HG02852 (cell line): ENCODE measurements at regions not wholly inside any gene's neighbourhood (a gene's known extent, or its start where the extent isn't known, plus 50 kb on each side); places are given as distances from the start of the nearest gene placed in this dataset.

Source experiments
- ATAC-seq: cut with Tn5 transposase; IDR thresholded peaks from one replicate; pipeline ENCODE4 v1.9.1; 2021; ENCODE audit warnings: mild to moderate bottlenecking, moderate library complexity; ENCODE audit not compliant: unreplicated experiment

DNA sequence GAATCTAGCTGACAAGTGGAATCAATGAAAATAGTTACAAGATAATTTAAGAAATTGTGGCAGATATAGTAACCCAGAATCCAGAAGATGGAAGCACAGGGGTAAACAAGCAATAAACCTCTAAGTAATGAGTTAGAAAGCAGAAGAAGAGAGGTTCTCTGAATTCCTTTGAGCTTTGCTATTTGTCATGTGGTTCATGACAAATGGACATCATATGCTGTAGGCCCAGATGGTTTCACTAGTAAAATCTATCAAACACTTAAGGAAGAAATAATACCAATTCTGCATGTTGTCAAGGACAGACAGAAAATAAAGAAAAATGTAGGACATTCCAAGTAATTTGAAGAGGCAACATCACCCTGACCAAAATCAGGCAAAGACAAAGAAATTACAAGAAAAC, 480.8 kb upstream of the INTU start:
- ATAC-seq: no peak

DNA sequence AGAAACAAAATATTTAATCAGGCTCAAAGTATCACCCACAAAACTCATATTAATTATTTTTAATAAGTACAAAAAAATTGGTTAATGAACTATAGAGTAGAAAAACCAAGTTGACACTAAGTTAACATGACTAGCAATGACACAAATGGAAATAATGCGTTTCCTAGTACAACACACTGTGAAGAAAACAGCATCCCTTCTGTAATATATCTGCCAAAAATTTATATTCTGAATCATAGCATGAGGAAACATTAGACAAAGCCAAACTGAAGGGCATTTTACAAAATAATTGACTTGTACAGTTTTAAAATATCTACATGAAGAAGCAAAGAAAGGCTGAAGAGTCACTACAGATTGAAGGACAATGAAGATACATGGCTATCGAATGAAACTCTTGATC, 477.6 kb upstream of the INTU start:
- no peak for ATAC-seq

DNA sequence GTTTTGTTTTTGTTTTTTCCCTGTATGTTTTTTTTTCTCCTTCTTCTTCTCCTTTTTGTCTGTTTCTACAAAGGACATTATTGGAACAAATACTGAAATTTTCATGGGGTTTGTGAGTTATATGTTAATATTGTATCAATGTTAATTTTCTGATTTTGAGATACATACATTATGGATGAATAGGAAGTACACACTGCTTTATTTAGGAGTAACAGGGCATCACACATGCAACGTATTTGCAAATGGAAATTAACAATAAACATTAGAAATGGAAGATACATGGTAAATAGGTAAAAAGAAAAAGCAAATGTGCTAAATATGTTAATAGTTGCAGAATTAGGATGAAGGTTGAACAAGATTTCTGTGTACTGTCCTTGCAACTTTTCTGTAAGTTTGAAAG, 477.2 kb upstream of the INTU start:
- ATAC-seq: no peak

DNA sequence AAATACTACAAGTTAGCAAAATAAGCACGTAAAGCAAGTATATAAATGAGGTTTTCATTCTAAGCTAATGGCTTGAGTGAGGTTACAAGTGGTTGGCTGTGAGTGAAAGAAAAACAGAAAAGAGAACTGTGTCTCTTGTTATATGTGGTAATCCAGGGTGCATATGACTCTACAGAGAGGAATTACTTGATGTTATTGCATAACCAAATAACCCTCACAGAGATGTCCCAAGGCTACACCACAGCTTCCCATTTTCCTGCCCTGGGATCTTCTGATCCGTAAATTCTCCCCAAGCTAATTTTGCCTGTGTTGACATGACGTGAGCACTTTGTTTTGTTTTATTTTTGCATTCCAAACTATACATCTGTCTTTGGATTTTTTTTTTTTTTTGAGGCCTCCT, 470.0 kb upstream of the INTU start:
- ATAC-seq: no peak

DNA sequence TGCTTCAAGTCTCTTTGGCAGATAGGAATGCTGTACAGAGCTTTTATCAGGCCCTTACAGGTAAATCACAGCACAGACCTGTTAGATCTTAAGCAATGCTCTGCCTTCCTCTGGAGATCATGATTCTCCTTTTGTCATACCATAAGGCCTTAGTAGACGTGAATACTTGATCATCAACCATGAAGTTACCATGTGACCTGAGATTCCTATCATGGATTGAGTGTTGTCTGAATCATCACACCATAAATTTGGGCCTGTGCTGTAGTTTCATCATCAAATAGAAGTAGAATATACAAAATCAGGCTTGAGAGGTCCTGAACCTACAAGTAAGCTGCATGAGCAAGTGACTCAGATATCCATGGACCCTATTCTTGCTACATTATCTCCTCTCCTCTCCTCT, 466.8 kb upstream of the INTU start:
- ATAC-seq: no peak

DNA sequence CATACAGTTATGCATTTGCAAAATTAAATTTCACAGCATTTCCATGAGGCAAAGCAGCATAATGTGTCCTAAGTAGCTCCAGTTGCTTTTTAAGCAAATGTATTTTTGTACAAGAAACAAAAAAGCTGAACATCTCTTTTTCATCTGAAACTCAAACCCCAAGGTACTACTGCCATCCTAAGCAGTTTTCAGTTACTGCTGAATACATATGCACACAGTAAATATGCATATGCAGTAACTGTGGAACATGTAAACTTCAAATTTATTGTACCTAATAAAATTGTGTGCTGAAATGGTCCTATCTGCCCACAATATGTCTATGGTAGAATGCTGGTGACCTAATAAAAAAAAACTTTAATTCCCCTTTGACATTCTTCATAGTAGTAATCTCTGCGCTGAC, 458.6 kb upstream of the INTU start:
- no peak for ATAC-seq

DNA sequence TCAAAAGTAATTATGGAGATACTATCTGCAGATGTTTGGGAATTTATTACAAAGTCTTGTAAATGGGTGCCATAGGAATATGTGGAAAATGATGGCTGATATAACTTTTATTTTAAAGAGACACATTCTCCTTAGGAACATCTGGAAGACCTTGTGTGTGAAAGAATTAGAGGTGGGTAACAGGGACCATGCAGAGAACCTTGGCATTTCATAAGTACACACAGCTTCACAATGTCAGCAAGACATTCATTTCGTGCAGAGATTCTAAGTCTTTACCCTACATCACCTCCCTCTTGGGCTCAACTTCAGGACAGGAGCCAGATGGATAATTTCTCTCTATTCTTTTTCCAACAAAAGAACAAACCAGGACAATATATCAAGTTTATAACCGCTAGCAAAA, 458.1 kb upstream of the INTU start:
- no peak for ATAC-seq

DNA sequence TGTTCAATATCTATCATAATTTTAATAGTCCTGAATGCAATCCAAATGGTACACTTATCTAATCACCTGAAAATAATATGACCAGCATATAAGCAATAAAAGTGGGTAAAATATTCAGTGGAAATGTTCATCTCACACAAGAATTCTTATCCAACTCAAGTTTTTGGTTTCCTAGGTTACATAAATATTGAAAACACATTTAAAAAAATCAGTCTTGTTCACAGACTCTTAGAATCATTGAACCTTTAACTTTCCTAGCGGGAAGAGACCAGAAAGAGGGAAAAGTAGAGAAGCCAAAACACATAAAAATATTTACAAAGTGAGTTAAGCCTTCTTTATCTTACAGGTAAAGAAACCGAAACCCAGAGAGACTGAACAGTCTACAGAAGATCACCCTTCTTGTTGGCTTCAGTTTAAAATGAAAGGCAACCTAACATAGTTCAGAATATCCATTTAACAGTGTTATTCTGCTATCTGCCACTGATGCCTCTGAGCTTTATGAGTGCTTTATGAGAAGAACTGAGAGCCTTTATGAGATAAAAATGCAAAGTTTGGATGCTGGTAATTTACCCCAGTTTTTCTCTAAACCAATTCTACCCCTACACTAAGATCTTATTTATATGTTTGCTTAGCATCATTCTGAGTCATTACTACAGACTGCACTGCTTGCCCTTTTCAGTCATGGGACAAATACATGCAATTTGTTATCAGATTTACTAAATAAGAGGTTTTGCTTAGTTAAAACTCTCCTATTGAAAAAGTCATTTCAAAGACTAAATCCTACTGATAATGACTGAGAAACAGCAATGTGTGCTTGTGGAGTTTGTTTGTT, 453.3 kb upstream of the INTU start:
- no peak for ATAC-seq

DNA sequence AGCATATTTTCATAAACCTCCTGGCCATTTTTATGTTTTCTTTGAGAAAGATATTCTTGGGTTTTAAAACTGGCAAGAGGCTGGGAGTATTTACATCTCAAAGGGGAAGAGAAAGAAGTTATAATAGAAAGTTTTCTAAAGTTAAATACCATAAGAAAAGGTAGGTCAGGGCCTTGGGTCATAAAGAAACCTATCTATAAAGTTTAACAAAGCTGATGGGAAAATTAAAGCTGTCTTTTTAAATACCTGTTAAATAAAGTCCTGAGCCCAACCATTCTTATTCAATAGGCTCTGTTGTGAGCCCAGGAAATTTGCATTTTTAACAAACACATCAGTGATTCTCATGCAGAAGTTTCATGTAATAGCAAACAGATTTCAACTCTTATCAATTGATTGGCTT, 451.8 kb upstream of the INTU start:
- no peak for ATAC-seq

DNA sequence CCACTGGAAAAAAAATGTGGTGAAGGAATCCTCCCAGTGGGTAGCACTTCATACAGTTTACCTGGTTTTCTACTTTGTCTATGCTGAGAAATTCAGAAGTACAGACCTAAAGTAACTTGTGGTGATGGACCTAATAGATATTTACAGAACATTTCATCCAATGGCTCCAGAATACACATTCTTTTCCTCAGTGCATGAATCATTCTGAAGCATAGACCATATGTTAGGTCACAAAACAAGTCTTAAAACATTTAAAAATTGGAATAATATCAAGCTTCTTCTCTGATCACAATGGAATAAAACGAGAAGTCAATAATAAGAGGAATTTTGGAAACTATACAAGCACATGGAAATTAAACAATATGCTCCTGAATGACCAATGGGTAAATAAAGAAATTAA, 450.1 kb upstream of the INTU start:
- ATAC-seq: no peak

DNA sequence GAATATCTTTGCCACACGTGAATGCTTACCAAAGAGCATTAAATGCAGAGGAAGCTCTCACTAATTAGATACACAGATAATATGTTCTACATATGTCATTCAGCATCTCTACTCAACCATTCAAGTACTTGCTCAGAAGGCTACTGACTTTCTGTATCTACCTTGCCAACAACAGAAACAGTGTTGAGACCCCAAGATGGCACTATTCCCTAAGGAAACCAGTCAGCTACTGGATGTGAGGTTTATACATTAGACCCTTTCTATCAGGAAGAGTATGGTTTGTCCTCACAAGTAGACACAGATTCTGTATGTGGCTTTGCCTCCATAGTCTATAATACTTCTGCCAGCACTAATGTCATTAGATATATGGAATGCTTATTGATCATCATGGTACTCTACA, 443.9 kb upstream of the INTU start:
- ATAC-seq: no peak

DNA sequence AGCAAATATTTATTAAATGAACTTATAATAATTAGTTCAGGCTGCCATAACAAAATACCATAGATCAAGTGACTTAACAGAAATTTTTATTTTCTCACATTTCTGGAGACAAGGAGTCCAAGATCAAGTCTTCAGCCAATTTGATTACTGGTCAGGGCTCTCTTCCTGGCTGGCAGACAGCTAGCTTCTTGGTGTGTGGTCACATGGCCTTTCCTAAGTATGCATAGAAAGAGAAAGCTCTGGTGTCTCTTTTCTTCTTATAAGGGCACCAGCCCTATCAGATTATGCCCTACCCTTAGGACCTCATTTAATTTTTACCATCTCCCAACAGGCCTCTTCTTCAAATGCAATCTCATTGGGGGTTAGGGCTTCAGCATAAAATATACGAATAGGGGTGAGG, 438.5 kb upstream of the INTU start:
- ATAC-seq: no peak

DNA sequence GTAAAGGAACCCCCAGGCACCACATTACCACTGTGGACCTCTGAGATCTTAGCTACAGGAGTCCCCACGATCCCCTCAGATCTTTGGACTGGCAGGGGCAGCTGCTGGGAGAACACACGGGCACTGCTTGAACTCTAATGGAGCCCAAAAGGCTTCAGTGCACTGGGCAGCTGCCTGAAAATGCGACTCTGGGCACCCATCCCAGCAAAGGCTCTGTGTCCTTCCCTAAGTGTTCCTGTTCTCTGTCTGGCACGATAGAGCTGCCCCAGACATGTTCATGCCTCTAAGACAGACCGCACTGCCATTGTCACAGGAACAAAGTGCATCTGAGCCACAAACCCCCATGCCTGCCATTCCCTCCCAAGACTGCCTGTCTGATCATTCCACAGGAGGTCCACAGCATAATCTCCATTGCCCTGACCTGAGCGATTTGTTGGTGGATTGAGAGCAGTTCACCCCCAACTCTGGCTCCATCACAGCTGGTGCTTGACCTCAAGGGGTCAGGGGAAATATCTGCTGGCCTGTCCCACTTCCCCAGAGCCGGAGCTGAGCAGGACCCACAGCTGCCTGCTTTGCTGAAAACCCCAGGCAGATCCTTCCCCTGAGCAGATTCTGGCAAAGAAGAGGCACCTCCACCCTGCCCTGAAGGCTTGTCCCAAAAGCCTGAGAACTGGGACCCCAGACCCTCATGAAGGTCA, 436.0 kb upstream of the INTU start:
- ATAC-seq: no peak

DNA sequence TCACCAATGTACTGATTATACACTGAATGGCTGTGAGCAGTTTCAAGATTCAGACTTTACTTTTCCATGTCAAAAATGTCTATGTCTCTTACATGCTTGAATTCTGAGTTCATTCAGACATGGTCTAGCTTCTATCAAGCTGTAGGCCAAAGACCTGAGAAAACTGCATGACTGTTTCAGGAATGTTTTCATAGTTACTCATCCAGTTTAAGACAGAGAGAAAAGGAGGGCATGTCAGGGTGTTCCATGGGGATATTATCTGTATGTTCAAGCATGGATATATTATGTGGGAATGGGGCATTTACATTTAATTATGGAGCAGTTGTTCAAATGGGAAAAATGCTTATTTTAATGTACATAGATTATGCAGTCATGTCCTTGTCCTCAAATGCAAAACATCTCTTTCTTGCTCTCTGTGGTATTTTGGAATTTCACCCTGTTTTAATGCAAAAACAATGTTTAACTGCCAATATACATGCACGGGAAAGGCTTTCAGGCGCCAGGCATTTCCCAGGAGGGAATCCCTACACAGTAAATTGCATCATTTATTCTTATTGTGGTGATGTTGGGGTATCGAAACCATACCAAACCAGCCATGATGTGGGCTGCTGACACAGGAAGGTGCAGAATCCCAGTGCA, 429.1 kb upstream of the INTU start:
- ATAC-seq: no peak

DNA sequence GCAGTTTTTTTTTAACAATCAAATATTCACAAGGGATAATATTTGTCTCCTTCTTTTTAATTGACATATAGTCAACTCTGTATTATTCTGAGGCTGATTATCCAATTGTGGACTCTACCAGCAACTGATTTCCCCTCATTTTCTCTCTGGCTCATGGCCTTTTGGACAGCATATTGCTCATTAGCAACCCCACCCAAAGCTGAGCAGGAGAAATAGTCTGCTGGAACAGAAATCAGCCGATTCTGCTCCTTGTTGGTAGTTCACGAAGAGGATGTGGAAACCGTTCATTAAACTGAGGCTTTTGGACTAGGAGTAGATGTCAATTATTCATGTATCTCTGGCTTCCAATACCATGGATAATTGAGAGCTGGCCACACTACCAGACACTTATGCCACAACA, 428.4 kb upstream of the INTU start:
- ATAC-seq: no peak

DNA sequence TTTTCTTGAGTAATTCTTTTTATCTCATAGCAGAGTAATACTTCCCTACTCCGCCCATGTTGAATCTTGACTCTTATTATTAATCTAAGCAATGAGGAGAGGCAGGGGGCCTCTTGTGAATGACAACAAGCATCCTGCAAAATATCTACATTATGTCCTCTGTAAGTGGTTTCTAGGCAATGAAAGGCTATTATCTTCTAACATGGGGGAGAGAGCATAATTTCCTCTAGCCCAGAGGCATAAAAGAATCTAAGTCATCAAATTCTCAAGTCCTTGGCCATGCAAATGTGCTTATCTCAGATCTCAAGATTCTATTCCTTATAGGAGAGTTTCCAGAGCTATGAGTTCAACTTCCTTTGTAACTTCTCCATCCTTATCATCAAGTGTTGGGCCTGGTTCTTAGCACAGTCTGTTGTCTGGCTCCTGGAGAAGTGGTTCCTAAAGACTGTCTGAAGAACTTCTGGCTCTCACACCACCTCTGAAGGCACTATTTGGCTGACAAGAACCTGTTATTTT, 423.1 kb upstream of the INTU start:
- ATAC-seq: no peak

DNA sequence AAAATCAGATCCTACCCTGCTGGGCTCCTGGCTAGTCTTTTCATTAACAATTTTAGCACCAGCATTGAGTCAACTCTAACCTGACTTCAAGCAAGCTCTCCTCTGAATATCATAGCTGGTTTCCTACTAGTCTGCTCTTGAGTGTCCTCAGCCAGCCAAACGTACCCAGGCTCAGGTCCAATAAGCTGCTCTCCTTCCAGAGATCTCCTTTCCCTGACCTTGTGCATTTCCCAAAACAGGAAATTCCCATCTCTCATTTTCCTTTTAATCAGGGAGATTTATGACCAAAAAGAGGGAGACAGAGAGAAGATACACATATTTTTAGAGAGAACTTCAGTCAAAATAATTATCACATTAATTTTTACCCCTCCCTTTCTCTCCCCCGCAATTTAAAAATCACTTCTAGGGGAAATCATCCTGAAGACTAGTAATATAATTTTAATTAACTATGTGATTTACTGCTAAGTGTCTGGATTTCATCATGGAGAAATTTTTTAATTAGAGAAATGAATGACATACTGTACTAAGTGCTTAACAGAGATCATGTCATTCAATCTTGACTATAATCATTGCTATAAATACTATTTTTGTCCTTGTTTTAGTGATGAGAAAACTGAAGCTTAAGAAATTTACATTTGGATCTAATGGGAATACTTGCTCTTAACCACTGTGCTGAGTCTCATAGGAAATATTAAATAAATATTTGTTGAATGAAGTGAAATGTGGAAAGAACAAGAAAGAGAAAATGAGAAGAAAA, 421.7 kb upstream of the INTU start:
- no peak for ATAC-seq

DNA sequence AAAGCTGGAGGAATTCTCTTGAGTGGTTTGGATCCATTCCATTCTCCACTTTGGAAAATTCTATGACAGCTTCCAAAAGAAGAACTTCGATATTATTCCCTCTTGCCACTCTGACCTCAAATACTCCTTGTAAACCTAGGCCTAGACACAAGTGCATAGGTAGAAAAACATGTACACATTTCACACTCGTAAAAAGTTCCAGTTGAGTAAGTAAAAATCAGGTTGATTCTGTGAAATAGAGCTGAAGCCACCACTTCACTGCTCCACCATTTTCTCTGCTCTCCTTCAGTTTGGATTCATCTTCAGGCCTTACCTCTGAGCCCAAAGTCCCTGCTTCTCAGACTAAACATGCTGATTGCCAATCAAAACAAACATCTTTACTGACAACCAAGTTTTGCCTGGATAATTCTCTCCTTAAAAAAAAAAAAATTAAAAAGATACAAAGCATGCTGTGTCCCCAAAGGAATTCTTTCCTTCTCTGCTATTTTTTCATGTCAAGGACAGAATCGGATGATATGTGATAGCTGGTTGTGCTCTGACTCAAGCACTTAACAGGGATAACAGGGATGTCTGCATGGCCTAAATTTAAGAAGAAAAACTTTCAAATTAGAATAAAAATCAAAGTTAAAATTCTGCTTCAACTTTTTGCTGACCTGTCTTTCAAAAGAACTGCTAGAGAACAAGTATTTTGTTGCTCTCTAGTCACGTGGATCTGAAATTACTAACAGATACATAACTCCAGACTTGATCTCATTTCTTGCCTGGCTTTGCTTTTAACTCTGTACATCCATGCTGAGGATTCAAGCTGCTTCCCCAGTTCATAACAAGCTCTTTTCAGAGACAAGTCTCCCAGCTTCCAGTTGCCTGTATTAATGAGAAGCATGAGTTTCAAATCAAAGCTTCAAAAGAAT, 420.9 kb upstream of the INTU start:
- ATAC-seq: no peak

DNA sequence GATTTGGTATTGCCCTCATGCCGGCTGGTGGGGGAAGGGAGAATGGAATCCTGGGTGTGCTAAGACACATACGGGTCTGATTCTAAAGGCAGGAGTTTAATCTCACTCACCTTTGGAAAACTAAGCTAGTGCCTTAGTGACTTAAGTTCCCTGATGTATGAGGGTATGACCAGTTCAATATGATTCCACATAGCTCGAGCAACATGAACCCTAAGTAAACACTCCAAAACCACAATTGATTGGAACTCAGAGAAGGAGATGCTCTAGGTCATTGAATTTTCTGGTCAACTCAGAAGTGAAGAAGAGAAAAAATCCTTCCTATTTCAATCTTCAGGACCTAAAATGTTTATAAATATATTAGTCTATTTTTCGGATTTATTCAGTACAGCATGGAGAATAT, 420.1 kb upstream of the INTU start:
- no peak for ATAC-seq

DNA sequence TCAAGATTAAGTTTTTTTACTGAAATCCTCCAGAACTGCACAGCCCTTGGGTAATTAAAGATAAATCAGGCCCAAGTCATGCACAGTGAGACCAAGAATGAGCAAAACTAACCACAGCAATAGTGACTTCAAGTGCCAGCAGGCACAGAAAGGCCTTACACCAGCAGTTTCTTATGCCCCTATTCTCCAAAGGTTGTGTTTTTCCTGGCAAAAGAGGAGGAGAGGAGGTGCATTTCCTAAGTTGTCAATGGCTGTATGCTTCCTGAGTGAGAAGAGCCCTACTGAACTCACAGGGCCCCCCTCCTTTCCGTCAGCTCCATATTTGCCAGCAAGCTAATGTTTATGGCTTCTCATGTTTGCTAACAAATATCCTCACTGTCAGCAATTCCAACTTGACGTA, 418.7 kb upstream of the INTU start:
- ATAC-seq: no peak
